Sigmoid colon (tissue), 6 donors: ENCODE measurements at regions not wholly inside any gene's neighbourhood (a gene's known extent, or its start where the extent isn't known, plus 50 kb on each side); places are given as distances from the start of the nearest gene placed in this dataset.
"Not testable (repeated sequence)": the region's sequence is repeated elsewhere in the genome, so short reads cannot be mapped to it uniquely, and the experiment has no call there.

Experiments
- DNase-seq: peaks from one replicate; pipeline ENCODE4 v3.0.0-alpha.2; 2019
- H3K27ac ChIP-seq, 4 donors: fragments of 200-600 bp; sonication (generic); one replicate each; pipeline ENCODE4 v1.5.1; 2016 to 2019; ENCODE audit warnings: mild to moderate bottlenecking in 1 of 4
- H3K27me3 ChIP-seq, 3 donors: fragments of 200-600 bp; sonication (generic); one replicate each; pipeline ENCODE4 v1.5.1; 2019; ENCODE audit warnings: mild to moderate bottlenecking in 1 of 3
- H3K36me3 ChIP-seq, 4 donors: fragments of 200-600 bp; sonication (generic); one replicate each; pipeline ENCODE4 v1.5.1; 2016 to 2019
- H3K4me1 ChIP-seq, 4 donors: fragments of 200-600 bp; sonication (generic); one replicate each; pipeline ENCODE4 v1.5.1; 2017 to 2019
- H3K4me3 ChIP-seq, 4 donors: fragments of 200-600 bp; sonication (generic); one replicate each; pipeline ENCODE4 v1.5.1; 2017 to 2019; ENCODE audit warnings: mild to moderate bottlenecking in 2 of 4, moderate library complexity in 1 of 4
- H3K9me3 ChIP-seq, 4 donors: fragments of 200-600 bp in 3 of 4; sonication (generic) in 3 of 4; one replicate each; pipeline versions ENCODE4 v1.5.1 to v1.6.1; 2013 to 2019
- CTCF ChIP-seq, 4 experiments: fragments of 450-650 bp in 3 of 4; fragments of 200-600 bp in 1 of 4; IDR thresholded peaks; one replicate each; pipeline ENCODE4 v1.5.1; 2016 to 2019; ENCODE audit warnings: antibody characterized with exemption in 4 of 4, mild to moderate bottlenecking in 3 of 4, moderate library complexity in 2 of 4
- EP300 ChIP-seq, 4 donors: sonication (generic); formaldehyde crosslinking; IDR thresholded peaks; one replicate each; pipeline ENCODE4 v1.6.1; 2017; ENCODE audit warnings: antibody characterized with exemption in 4 of 4
- POLR2A ChIP-seq, 2 donors: fragments of 450-650 bp; IDR thresholded peaks; one replicate each; pipeline ENCODE4 v1.6.1; 2016; ENCODE audit warnings: antibody characterized with exemption in 2 of 2, mild to moderate bottlenecking in 2 of 2, moderate library complexity in 2 of 2
- POLR2AphosphoS5 ChIP-seq, 4 donors: sonication (generic); formaldehyde crosslinking; IDR thresholded peaks; one replicate each; pipeline ENCODE4 v1.6.1; 2017; ENCODE audit warnings: antibody characterized with exemption in 4 of 4
- WGBS, 2 donors: extraction: QIAGEN DNeasy Blood & Tissue Kit; methylation state at CpG; one replicate each; pipeline ENCODE4 v1.1.7; 2013; 5-methylcytosine and 5-hydroxymethylcytosine counted together
- intact Hi-C: fragments of 100-400 bp; cut with DNase I; formaldehyde crosslinking; loops from one replicate; pipeline ENCODE4 v1.15.1; 2023
- donor health status: healthy with polysubstance abuse.
- donor health status: healthy.

- TF ChIP-seq EP300 (IDR thresholded peaks at IDR 0.05) (no peak), POLR2A (IDR thresholded peaks at IDR 0.05) (no peak), POLR2AphosphoS5 (IDR thresholded peaks at IDR 0.05) (no peak), CTCF (IDR thresholded peaks at IDR 0.05) (no peak)
- WGBS, 2 donors: 17 to 75% methylated on average over 13 of the region's 13 CpGs
- no peaks in the 10 kb centered on the region for H3K36me3 ChIP-seq
- no peaks in the 10 kb centered on the region for H3K9me3 ChIP-seq
- intact Hi-C loops: no loop called here
- H3K27ac ChIP-seq: no peak overlapping the region
- DNase-seq: no peak
- H3K27me3 ChIP-seq: no peaks in the 10 kb centered on the region
- no peak overlapping the region for H3K4me3 ChIP-seq
- H3K4me1 ChIP-seq: no peaks in the 10 kb centered on the region
These were observed 208.3 kb downstream of the EMP1 start for GRCh38 chr12:13404631-13405473.

GRCh38 chr12:13404111-13404628 is 207.6 kb downstream of the EMP1 start:
- Histone ChIP-seq H3K36me3 (no peaks in the 10 kb centered on the region), H3K9me3 (no peaks in the 10 kb centered on the region), H3K4me1 (no peaks in the 10 kb centered on the region), H3K4me3 (no peak overlapping the region), H3K27ac (no peak overlapping the region), H3K27me3 (no peaks in the 10 kb centered on the region)
- intact Hi-C loops: no loop called here
- DNase-seq: no peak
- WGBS, 2 donors: 36 to 67% methylated on average over 6 of the region's 6 CpGs
- no peak for TF ChIP-seq CTCF (IDR thresholded peaks at IDR 0.05)
- no peak for TF ChIP-seq POLR2A (IDR thresholded peaks at IDR 0.05)
- TF ChIP-seq EP300 (IDR thresholded peaks at IDR 0.05): no peak
- no peak for TF ChIP-seq POLR2AphosphoS5 (IDR thresholded peaks at IDR 0.05)

GRCh38 chr12:13391375-13391774 is 194.8 kb downstream of the EMP1 start:
- Histone ChIP-seq H3K27ac (peak overlapping the region in 2 of 4 donors; percentile 71 to 76), H3K4me1 (peaks cover 0 to 21% (median 17%) of the 10 kb centered on the region in 4 donors)
- DNase-seq, H3K36me3 ChIP-seq, H3K9me3 ChIP-seq, H3K27me3 ChIP-seq, H3K4me3 ChIP-seq: not testable (repeated sequence)
- 72 to 85% methylated on average over 2 of the region's 2 CpGs for WGBS, 2 donors
- intact Hi-C loops: loop anchor here (2.0 kb wide), 1 partner anchor 37 kb away; no protein-coding TSS in a partner anchor

GRCh38 chr12:13390918-13391317 is 194.4 kb downstream of the EMP1 start:
- 74 to 89% methylated on average over 7 of the region's 7 CpGs for WGBS, 2 donors
- intact Hi-C loops: loop anchor here (2.0 kb wide), 1 partner anchor 38 kb away; no protein-coding TSS in a partner anchor
- Histone ChIP-seq H3K27me3 (no peaks in the 10 kb centered on the region), H3K36me3 (no peaks in the 10 kb centered on the region), H3K9me3 (no peaks in the 10 kb centered on the region), H3K27ac (peak overlapping the region; percentile 64 to 76 (median 68)), H3K4me1 (peaks cover 0 to 21% (median 17%) of the 10 kb centered on the region in 4 donors), H3K4me3 (no peak overlapping the region)
- TF ChIP-seq POLR2A (IDR thresholded peaks at IDR 0.05) (no peak), CTCF (IDR thresholded peaks at IDR 0.05) (no peak), POLR2AphosphoS5 (IDR thresholded peaks at IDR 0.05) (no peak)
- DNase-seq: no peak

- Histone ChIP-seq H3K27me3 (no peaks in the 10 kb centered on the region), H3K36me3 (no peaks in the 10 kb centered on the region), H3K27ac (peak overlapping the region; percentile 64 to 76 (median 68)), H3K4me3 (no peak overlapping the region), H3K9me3 (no peaks in the 10 kb centered on the region), H3K4me1 (peaks cover 0 to 21% (median 17%) of the 10 kb centered on the region in 4 donors)
- intact Hi-C loops: loop anchor here (2.0 kb wide), 1 partner anchor 38 kb away; no protein-coding TSS in a partner anchor
- WGBS, 2 donors: 15 to 48% methylated on average over 10 of the region's 10 CpGs
- peak; percentile 97 for DNase-seq
- TF ChIP-seq CTCF (IDR thresholded peaks at IDR 0.05) (no peak), POLR2AphosphoS5 (IDR thresholded peaks at IDR 0.05) (peak; percentile 54 to 80 (median 64))
These were observed 193.9 kb downstream of the EMP1 start for GRCh38 chr12:13390381-13390861.
